Lower lobe of right lung (tissue), 2 donors: ENCODE measurements at regions not wholly inside any gene's neighbourhood (a gene's known extent, or its start where the extent isn't known, plus 50 kb on each side); places are given as distances from the start of the nearest gene placed in this dataset.

ENCODE experiments used
- ATAC-seq, 2 donors: fragments of 200-7000 bp; cut with Tn5 transposase; one replicate each; pipeline ENCODE4 v1.9.1; 2020 to 2022; ENCODE audit warnings: mild to moderate bottlenecking in 2 of 2, moderate library complexity in 2 of 2
- DNase-seq: peaks from one replicate; pipeline ENCODE4 v3.0.0-alpha.2; 2020
- H3K27ac ChIP-seq: fragments of 200-600 bp; one replicate; pipeline ENCODE4 v1.8.0; 2022
- H3K27me3 ChIP-seq: fragments of 200-600 bp; one replicate; pipeline ENCODE4 v1.8.0; 2022; ENCODE audit warnings: low read depth
- H3K36me3 ChIP-seq: fragments of 200-600 bp; one replicate; pipeline ENCODE4 v1.8.0; 2022; ENCODE audit warnings: mild to moderate bottlenecking
- H3K4me1 ChIP-seq: fragments of 200-600 bp; one replicate; pipeline ENCODE4 v1.8.0; 2022
- H3K4me3 ChIP-seq: fragments of 200-600 bp; one replicate; pipeline ENCODE4 v1.8.0; 2022; ENCODE audit warnings: mild to moderate bottlenecking
- H3K9me3 ChIP-seq: fragments of 200-600 bp; one replicate; pipeline ENCODE4 v1.8.0; 2022
- CTCF ChIP-seq: fragments of 200-600 bp; IDR thresholded peaks from one replicate; pipeline ENCODE4 v1.8.0; 2022; ENCODE audit warnings: antibody characterized with exemption, mild to moderate bottlenecking
- intact Hi-C: fragments of 100-400 bp; cut with DNase I; formaldehyde crosslinking; loops from one replicate; pipeline ENCODE4 v1.11.0; 2022
- donor health status: DM: no; HTN: yes; CAD: no; lungs with severe emphysema.

- intact Hi-C loops: no loop called here
- no peaks in the 10 kb centered on the region for H3K9me3 ChIP-seq
These were observed 209.4 kb downstream of the DTWD2 start for GRCh38 chr5:118778941-118779340.

GRCh38 chr5:118777189-118777736, 211.1 kb downstream of the DTWD2 start:
- Histone ChIP-seq H3K27ac (no peak overlapping the region), H3K4me3 (no peak overlapping the region), H3K27me3 (no peaks in the 10 kb centered on the region), H3K9me3 (no peaks in the 10 kb centered on the region), H3K36me3 (no peaks in the 10 kb centered on the region), H3K4me1 (no peaks in the 10 kb centered on the region)
- TF ChIP-seq CTCF: no peak
- no peak for DNase-seq
- intact Hi-C loops: no loop called here
- ATAC-seq: no peak

More at GRCh38 chr5:118778941-118779340, 209.4 kb downstream of the DTWD2 start:
- ATAC-seq (no peak), DNase-seq (no peak)
- Histone ChIP-seq H3K27me3 (no peaks in the 10 kb centered on the region), H3K36me3 (no peaks in the 10 kb centered on the region), H3K4me3 (no peak overlapping the region), H3K27ac (no peak overlapping the region), H3K4me1 (no peaks in the 10 kb centered on the region)
- no peak for TF ChIP-seq CTCF

- intact Hi-C loops: no loop called here
- Histone ChIP-seq H3K4me1 (no peaks in the 10 kb centered on the region), H3K4me3 (no peak overlapping the region), H3K27me3 (no peaks in the 10 kb centered on the region), H3K27ac (no peak overlapping the region), H3K9me3 (no peaks in the 10 kb centered on the region), H3K36me3 (no peaks in the 10 kb centered on the region)
- TF ChIP-seq CTCF: no peak
- ATAC-seq (no peak), DNase-seq (no peak)
These were observed 211.6 kb downstream of the DTWD2 start for GRCh38 chr5:118776755-118777154.

GRCh38 chr5:118775790-118776499, 212.4 kb downstream of the DTWD2 start:
- Histone ChIP-seq H3K27ac (no peak overlapping the region), H3K4me3 (no peak overlapping the region), H3K9me3 (no peaks in the 10 kb centered on the region), H3K4me1 (no peaks in the 10 kb centered on the region), H3K27me3 (no peaks in the 10 kb centered on the region), H3K36me3 (no peaks in the 10 kb centered on the region)
- intact Hi-C loops: no loop called here
- no peak for DNase-seq
- ATAC-seq: no peak
- no peak for TF ChIP-seq CTCF

- Histone ChIP-seq H3K4me3 (no peak overlapping the region), H3K9me3 (no peaks in the 10 kb centered on the region), H3K27me3 (no peaks in the 10 kb centered on the region), H3K4me1 (no peaks in the 10 kb centered on the region), H3K36me3 (no peaks in the 10 kb centered on the region), H3K27ac (no peak overlapping the region)
- TF ChIP-seq CTCF: no peak
- intact Hi-C loops: no loop called here
- ATAC-seq (no peak), DNase-seq (no peak)
These were observed 219.7 kb downstream of the DTWD2 start for GRCh38 chr5:118768607-118769175.
